SIG-M5 (cell line): ENCODE measurements at regions not wholly inside any gene's neighbourhood (a gene's known extent, or its start where the extent isn't known, plus 50 kb on each side); places are given as distances from the start of the nearest gene placed in this dataset.
A peak's percentile ranks its signal among the peaks of the same experiment; 100 is the strongest.

Source experiments
- DNase-seq: peaks from one replicate; lab custom pipeline; 2025; lab: John Stamatoyannopoulos, UW

- DNase-seq = no peak
Observed at GRCh38 chr6:113457751-113458150, 399.4 kb upstream of the MARCKS start.

GRCh38 chr6:113458368-113459010, 398.7 kb upstream of the MARCKS start:
- DNase-seq = no peak

- no peak for DNase-seq
Observed at GRCh38 chr6:113461153-113461932, 395.8 kb upstream of the MARCKS start.

- no peak for DNase-seq
Observed at GRCh38 chr6:113464536-113464935, 392.6 kb upstream of the MARCKS start.

- DNase-seq = peak; percentile 10
Observed at GRCh38 chr6:113464960-113465359, 392.2 kb upstream of the MARCKS start.

GRCh38 chr6:113466526-113466925, 390.6 kb upstream of the MARCKS start:
- no peak for DNase-seq

- DNase-seq = no peak
Observed at GRCh38 chr6:113475392-113475791, 381.8 kb upstream of the MARCKS start.

GRCh38 chr6:113476937-113477839, 380.0 kb upstream of the MARCKS start:
- DNase-seq = no peak

- DNase-seq = no peak
Observed at GRCh38 chr6:113480616-113481015, 376.5 kb upstream of the MARCKS start.

- DNase-seq = no peak
Observed at GRCh38 chr6:113481458-113481857, 375.7 kb upstream of the MARCKS start.

GRCh38 chr6:113481910-113482309, 375.2 kb upstream of the MARCKS start:
- DNase-seq = no peak

GRCh38 chr6:113482771-113483170, 374.4 kb upstream of the MARCKS start:
- no peak for DNase-seq

- no peak for DNase-seq
Observed at GRCh38 chr6:113486199-113486598, 370.9 kb upstream of the MARCKS start.

GRCh38 chr6:113487489-113488058, 369.6 kb upstream of the MARCKS start:
- DNase-seq = no peak

- DNase-seq = no peak
Observed at GRCh38 chr6:113488061-113488460, 369.1 kb upstream of the MARCKS start.

- DNase-seq = no peak
Observed at GRCh38 chr6:113488812-113489685, 368.1 kb upstream of the MARCKS start.

GRCh38 chr6:113489952-113490746, 367.0 kb upstream of the MARCKS start:
- no peak for DNase-seq

- no peak for DNase-seq
Observed at GRCh38 chr6:113491376-113491775, 365.8 kb upstream of the MARCKS start.

- DNase-seq = no peak
Observed at GRCh38 chr6:113493991-113494390, 363.2 kb upstream of the MARCKS start.

- no peak for DNase-seq
Observed at GRCh38 chr6:113495521-113495920, 361.6 kb upstream of the MARCKS start.
